WTC11 (cell line): ENCODE measurements at regions not wholly inside any gene's neighbourhood (a gene's known extent, or its start where the extent isn't known, plus 50 kb on each side); places are given as distances from the start of the nearest gene placed in this dataset.

Experiments
- CREB1 ChIP-seq: sonication (generic); formaldehyde crosslinking; IDR thresholded peaks from 2 replicates; pipeline ENCODE4 v1.8.0; 2023; ENCODE audit warnings: mild to moderate bottlenecking, missing genetic modification reagents
- ETV6 ChIP-seq: sonication (generic); formaldehyde crosslinking; IDR thresholded peaks from 2 replicates; pipeline ENCODE4 v1.8.1; 2022; ENCODE audit warnings: mild to moderate bottlenecking, missing genetic modification reagents
- NR2C2 ChIP-seq: sonication (generic); formaldehyde crosslinking; IDR thresholded peaks from 2 replicates; pipeline ENCODE4 v1.8.0; 2022; ENCODE audit warnings: mild to moderate bottlenecking, missing genetic modification reagents
- PRRX2 ChIP-seq: fragments of 250-450 bp; sonication (Bioruptor Pico); IDR thresholded peaks from 2 replicates; pipeline ENCODE4 v1.8.0; 2021; ENCODE audit warnings: mild to moderate bottlenecking
- SMAD3 ChIP-seq: sonication (generic); formaldehyde crosslinking; IDR thresholded peaks from 2 replicates; pipeline ENCODE4 v1.8.0; 2022; ENCODE audit warnings: missing genetic modification reagents, mild to moderate bottlenecking, borderline replicate concordance
- ZNF416 ChIP-seq: fragments of 250-450 bp; sonication (Bioruptor Pico); IDR thresholded peaks from 2 replicates; pipeline ENCODE4 v1.9.0; 2021; ENCODE audit warnings: mild to moderate bottlenecking, inconsistent platforms
- TF ChIP-seq, protein P1 (sequence below): sonication (generic); formaldehyde crosslinking; IDR thresholded peaks from 2 replicates; pipeline ENCODE4 v1.8.0; 2023; ENCODE audit warnings: missing genetic modification reagents, mild to moderate bottlenecking, borderline replicate concordance
- TF ChIP-seq, protein P2 (sequence below): fragments of 200-600 bp; IDR thresholded peaks from 2 replicates; pipeline ENCODE4 v1.8.0; 2022; ENCODE audit warnings: antibody characterized with exemption
- TF ChIP-seq, protein P3 (sequence below): fragments of 250-450 bp; sonication (Bioruptor Pico); IDR thresholded peaks from 2 replicates; pipeline ENCODE4 v1.8.0; 2021; ENCODE audit warnings: mild to moderate bottlenecking
- TF ChIP-seq, protein P4 (sequence below): sonication (generic); formaldehyde crosslinking; IDR thresholded peaks from 2 replicates; pipeline ENCODE4 v1.8.0; 2022; ENCODE audit warnings: mild to moderate bottlenecking, missing genetic modification reagents

DNA sequence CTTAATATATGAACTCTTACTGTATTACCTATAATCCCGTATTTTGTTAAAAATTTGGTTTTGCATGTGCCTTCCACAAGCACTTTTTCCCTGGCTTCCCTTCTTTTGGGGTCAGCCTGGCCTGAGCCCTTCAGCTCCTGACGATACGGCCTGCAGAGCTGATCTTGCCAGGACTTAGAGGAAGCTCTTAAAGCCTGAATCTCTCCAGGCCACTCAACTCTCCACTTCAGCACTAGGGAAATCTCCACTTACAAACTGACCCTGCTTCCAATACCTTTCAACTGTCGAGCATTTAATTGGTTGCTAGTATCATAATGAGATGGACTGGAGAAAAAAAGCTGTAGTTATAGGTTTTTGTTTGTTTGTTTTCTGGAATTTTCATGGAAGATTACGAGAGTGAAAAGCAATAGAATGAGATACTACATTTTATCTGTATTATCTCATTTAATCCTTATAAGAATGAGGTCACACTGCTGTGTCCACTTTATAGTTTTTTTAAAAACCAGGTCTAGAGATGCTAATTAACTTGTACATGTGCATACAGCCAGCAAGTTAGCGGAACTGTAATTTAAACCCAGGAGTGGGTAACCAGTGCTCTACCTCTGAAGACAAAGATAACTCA is 54.8 kb downstream of the ZBTB38 start:
- TF ChIP-seq, protein P1, sequence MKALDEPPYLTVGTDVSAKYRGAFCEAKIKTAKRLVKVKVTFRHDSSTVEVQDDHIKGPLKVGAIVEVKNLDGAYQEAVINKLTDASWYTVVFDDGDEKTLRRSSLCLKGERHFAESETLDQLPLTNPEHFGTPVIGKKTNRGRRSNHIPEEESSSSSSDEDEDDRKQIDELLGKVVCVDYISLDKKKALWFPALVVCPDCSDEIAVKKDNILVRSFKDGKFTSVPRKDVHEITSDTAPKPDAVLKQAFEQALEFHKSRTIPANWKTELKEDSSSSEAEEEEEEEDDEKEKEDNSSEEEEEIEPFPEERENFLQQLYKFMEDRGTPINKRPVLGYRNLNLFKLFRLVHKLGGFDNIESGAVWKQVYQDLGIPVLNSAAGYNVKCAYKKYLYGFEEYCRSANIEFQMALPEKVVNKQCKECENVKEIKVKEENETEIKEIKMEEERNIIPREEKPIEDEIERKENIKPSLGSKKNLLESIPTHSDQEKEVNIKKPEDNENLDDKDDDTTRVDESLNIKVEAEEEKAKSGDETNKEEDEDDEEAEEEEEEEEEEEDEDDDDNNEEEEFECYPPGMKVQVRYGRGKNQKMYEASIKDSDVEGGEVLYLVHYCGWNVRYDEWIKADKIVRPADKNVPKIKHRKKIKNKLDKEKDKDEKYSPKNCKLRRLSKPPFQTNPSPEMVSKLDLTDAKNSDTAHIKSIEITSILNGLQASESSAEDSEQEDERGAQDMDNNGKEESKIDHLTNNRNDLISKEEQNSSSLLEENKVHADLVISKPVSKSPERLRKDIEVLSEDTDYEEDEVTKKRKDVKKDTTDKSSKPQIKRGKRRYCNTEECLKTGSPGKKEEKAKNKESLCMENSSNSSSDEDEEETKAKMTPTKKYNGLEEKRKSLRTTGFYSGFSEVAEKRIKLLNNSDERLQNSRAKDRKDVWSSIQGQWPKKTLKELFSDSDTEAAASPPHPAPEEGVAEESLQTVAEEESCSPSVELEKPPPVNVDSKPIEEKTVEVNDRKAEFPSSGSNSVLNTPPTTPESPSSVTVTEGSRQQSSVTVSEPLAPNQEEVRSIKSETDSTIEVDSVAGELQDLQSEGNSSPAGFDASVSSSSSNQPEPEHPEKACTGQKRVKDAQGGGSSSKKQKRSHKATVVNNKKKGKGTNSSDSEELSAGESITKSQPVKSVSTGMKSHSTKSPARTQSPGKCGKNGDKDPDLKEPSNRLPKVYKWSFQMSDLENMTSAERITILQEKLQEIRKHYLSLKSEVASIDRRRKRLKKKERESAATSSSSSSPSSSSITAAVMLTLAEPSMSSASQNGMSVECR (CRISPR knock-in tag) = no peak
- TF ChIP-seq CREB1 (CRISPR knock-in tag) (no peak), NR2C2 (no peak), SMAD3 (CRISPR knock-in tag) (no peak), ETV6 (CRISPR knock-in tag) (no peak), PRRX2 (CRISPR knock-in tag) (no peak), ZNF416 (no peak)
- TF ChIP-seq, protein P2, sequence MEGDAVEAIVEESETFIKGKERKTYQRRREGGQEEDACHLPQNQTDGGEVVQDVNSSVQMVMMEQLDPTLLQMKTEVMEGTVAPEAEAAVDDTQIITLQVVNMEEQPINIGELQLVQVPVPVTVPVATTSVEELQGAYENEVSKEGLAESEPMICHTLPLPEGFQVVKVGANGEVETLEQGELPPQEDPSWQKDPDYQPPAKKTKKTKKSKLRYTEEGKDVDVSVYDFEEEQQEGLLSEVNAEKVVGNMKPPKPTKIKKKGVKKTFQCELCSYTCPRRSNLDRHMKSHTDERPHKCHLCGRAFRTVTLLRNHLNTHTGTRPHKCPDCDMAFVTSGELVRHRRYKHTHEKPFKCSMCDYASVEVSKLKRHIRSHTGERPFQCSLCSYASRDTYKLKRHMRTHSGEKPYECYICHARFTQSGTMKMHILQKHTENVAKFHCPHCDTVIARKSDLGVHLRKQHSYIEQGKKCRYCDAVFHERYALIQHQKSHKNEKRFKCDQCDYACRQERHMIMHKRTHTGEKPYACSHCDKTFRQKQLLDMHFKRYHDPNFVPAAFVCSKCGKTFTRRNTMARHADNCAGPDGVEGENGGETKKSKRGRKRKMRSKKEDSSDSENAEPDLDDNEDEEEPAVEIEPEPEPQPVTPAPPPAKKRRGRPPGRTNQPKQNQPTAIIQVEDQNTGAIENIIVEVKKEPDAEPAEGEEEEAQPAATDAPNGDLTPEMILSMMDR = no peak
- TF ChIP-seq, protein P3, sequence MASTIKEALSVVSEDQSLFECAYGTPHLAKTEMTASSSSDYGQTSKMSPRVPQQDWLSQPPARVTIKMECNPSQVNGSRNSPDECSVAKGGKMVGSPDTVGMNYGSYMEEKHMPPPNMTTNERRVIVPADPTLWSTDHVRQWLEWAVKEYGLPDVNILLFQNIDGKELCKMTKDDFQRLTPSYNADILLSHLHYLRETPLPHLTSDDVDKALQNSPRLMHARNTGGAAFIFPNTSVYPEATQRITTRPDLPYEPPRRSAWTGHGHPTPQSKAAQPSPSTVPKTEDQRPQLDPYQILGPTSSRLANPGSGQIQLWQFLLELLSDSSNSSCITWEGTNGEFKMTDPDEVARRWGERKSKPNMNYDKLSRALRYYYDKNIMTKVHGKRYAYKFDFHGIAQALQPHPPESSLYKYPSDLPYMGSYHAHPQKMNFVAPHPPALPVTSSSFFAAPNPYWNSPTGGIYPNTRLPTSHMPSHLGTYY (CRISPR knock-in tag) = no peak
- TF ChIP-seq, protein P4, sequence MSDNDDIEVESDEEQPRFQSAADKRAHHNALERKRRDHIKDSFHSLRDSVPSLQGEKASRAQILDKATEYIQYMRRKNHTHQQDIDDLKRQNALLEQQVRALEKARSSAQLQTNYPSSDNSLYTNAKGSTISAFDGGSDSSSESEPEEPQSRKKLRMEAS (CRISPR knock-in tag) = no peak
